Neural progenitor cell (in vitro differentiated cells): ENCODE measurements at regions not wholly inside any gene's neighbourhood (a gene's known extent, or its start where the extent isn't known, plus 50 kb on each side); places are given as distances from the start of the nearest gene placed in this dataset.

Experiments used
- DNase-seq: peaks from one replicate; pipeline ENCODE4 v3.0.0-alpha.2; 2016; ENCODE audit warnings: low spot score
- H2AFZ ChIP-seq: fragments of 200-600 bp; sonication (generic); replicated peaks from 2 replicates; pipeline ENCODE4 v1.6.1; 2016; ENCODE audit warnings: antibody characterized with exemption
- H3F3A ChIP-seq: fragments of 200-600 bp; sonication (generic); 2 replicates; pipeline ENCODE4 v1.6.1; 2016; ENCODE audit warnings: antibody characterized with exemption, low read depth
- H3K27ac ChIP-seq: fragments of 200-600 bp; sonication (generic); 2 replicates; pipeline ENCODE4 v1.5.1; 2016; ENCODE audit warnings: mild to moderate bottlenecking
- H3K27me3 ChIP-seq: fragments of 200-600 bp; sonication (generic); 2 replicates; pipeline ENCODE4 v1.6.1; 2016; ENCODE audit warnings: mild to moderate bottlenecking, moderate library complexity
- H3K36me3 ChIP-seq: fragments of 200-600 bp; sonication (generic); 2 replicates; pipeline ENCODE4 v1.5.1; 2016
- H3K4me1 ChIP-seq: fragments of 200-600 bp; sonication (generic); 2 replicates; pipeline ENCODE4 v1.6.1; 2016; ENCODE audit warnings: mixed run types
- H3K4me2 ChIP-seq: fragments of 200-600 bp; sonication (generic); 2 replicates; pipeline ENCODE4 v1.6.1; 2016
- H3K4me3 ChIP-seq: fragments of 200-600 bp; sonication (generic); 2 replicates; pipeline ENCODE4 v1.5.1; 2016
- H3K79me2 ChIP-seq: fragments of 200-600 bp; sonication (generic); 2 replicates; pipeline ENCODE4 v1.6.1; 2016; ENCODE audit warnings: low read depth
- H3K9ac ChIP-seq: fragments of 200-600 bp; sonication (generic); 2 replicates; pipeline ENCODE4 v1.6.1; 2016
- H3K9me3 ChIP-seq: fragments of 200-600 bp; sonication (generic); 2 replicates; pipeline ENCODE4 v1.5.1; 2016; ENCODE audit warnings: low read depth
- H4K20me1 ChIP-seq: fragments of 200-600 bp; sonication (generic); 2 replicates; pipeline ENCODE4 v1.6.1; 2016; ENCODE audit warnings: low read depth
- H3K27ac Mint-ChIP-seq: 3 replicates; pipeline ENCODE4 v1.8.0; 2021; ENCODE audit warnings: mixed read lengths
- H3K27me3 Mint-ChIP-seq: 2 replicates; pipeline ENCODE4 v1.8.0; 2022; ENCODE audit warnings: low read depth, mild to moderate bottlenecking, inconsistent platforms, moderate library complexity, mixed read lengths; ENCODE audit not compliant: insufficient read depth
- H3K36me3 Mint-ChIP-seq: 3 replicates; pipeline ENCODE4 v1.8.0; 2021; ENCODE audit warnings: mixed read lengths
- H3K4me1 Mint-ChIP-seq: 3 replicates; pipeline ENCODE4 v1.8.0; 2021; ENCODE audit warnings: mixed read lengths
- H3K4me3 Mint-ChIP-seq: 3 replicates; pipeline ENCODE4 v1.8.0; 2021; ENCODE audit warnings: mild to moderate bottlenecking, moderate library complexity, mixed read lengths
- H3K9me3 Mint-ChIP-seq: 3 replicates; pipeline ENCODE4 v1.8.0; 2020; ENCODE audit warnings: mixed read lengths
- EZH2 ChIP-seq: fragments of 200-600 bp; sonication (generic); IDR thresholded peaks from 2 replicates; pipeline ENCODE4 v1.6.1; 2017; ENCODE audit warnings: antibody characterized with exemption, mild to moderate bottlenecking, moderate library complexity
- EZH2phosphoT487 ChIP-seq: fragments of 200-600 bp; sonication (generic); IDR thresholded peaks from 2 replicates; pipeline ENCODE4 v1.6.1; 2017; ENCODE audit warnings: antibody characterized with exemption
- TF ChIP-seq, protein P1 (sequence below): fragments of 200-600 bp; sonication (generic); IDR thresholded peaks from 2 replicates; pipeline ENCODE4 v1.5.1; 2017; ENCODE audit warnings: antibody characterized with exemption, mild to moderate bottlenecking

DNA sequence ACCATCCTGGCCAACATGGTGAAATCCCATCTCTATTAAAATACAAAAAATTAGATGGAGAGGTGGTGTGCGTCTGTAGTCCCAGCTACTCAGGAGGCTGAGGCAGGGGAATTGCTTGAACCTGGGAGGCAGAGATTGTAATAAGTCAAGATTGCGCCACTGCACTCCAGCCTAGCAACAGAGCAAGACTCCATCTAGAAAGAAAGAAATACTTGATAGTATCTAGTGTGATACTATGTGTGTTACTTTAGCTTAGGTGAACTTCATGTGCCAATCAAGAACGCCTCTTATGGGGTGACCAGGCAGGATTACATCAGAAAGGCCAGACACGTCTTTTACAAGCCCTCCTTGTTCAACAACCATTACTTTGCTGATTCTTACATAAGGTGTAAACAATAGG lies 107.1 kb downstream of the TMEM170B start:
- Histone ChIP-seq H3K79me2 (no peaks in the 10 kb centered on the region), H3F3A (peaks cover 2% of the 10 kb centered on the region), H3K9me3 (peaks cover 2% of the 10 kb centered on the region), H3K9ac (no peak overlapping the region), H3K36me3 (no peaks in the 10 kb centered on the region), H3K4me3 (no peak overlapping the region), H3K4me1 (peaks cover 2% of the 10 kb centered on the region), H3K27me3 (no peaks in the 10 kb centered on the region), H3K4me2 (no peak overlapping the region), H3K27ac (no peak overlapping the region), H4K20me1 (no peaks in the 10 kb centered on the region), H2AFZ (no peak overlapping the region)
- peaks cover 5% of the 10 kb centered on the region for H3K36me3 Mint-ChIP-seq
- H3K27me3 Mint-ChIP-seq, result peaks cover 9% of the 10 kb centered on the region
- H3K4me1 Mint-ChIP-seq, result peaks cover 5% of the 10 kb centered on the region
- no peak overlapping the region for H3K27ac Mint-ChIP-seq
- H3K9me3 Mint-ChIP-seq, result peaks cover 33% of the 10 kb centered on the region
- no peak for DNase-seq
- H3K4me3 Mint-ChIP-seq, result no peak overlapping the region
- TF ChIP-seq EZH2, result no peak

DNA sequence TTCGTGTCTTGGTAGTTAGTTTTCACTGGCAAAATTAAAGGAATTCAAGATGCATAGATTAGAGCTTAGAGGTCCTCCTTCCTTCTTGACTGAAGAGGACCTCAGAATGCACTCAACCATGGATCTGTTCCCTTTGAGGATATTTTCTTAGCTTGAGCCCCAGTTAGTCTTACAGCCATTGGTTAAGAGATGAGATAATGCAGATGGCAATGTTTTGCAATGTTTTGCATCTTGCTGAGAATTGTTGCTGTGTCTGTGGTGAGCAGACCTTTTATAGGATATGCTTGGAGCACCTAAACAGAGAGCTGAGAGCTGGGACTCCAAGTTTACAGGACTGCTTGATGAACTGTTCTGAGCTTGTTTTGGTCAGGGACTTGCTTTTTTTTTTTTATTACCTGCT lies 107.5 kb downstream of the TMEM170B start:
- Mint-ChIP-seq H3K27ac (no peak overlapping the region), H3K4me1 (peaks cover 10% of the 10 kb centered on the region), H3K4me3 (no peak overlapping the region), H3K9me3 (peaks cover 33% of the 10 kb centered on the region), H3K27me3 (peaks cover 9% of the 10 kb centered on the region), H3K36me3 (peaks cover 5% of the 10 kb centered on the region)
- Histone ChIP-seq H3K27ac (no peak overlapping the region), H3K27me3 (no peaks in the 10 kb centered on the region), H4K20me1 (no peaks in the 10 kb centered on the region), H3K36me3 (no peaks in the 10 kb centered on the region), H3K79me2 (no peaks in the 10 kb centered on the region), H3K9ac (no peak overlapping the region), H3K4me2 (no peak overlapping the region), H3K9me3 (peaks cover 2% of the 10 kb centered on the region), H3K4me1 (peaks cover 6% of the 10 kb centered on the region), H3F3A (peaks cover 6% of the 10 kb centered on the region), H2AFZ (no peak overlapping the region), H3K4me3 (no peak overlapping the region)
- DNase-seq, result no peak
- TF ChIP-seq, protein P1, sequence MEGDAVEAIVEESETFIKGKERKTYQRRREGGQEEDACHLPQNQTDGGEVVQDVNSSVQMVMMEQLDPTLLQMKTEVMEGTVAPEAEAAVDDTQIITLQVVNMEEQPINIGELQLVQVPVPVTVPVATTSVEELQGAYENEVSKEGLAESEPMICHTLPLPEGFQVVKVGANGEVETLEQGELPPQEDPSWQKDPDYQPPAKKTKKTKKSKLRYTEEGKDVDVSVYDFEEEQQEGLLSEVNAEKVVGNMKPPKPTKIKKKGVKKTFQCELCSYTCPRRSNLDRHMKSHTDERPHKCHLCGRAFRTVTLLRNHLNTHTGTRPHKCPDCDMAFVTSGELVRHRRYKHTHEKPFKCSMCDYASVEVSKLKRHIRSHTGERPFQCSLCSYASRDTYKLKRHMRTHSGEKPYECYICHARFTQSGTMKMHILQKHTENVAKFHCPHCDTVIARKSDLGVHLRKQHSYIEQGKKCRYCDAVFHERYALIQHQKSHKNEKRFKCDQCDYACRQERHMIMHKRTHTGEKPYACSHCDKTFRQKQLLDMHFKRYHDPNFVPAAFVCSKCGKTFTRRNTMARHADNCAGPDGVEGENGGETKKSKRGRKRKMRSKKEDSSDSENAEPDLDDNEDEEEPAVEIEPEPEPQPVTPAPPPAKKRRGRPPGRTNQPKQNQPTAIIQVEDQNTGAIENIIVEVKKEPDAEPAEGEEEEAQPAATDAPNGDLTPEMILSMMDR, result no peak
- TF ChIP-seq EZH2, result no peak
- no peak for TF ChIP-seq EZH2phosphoT487

- Histone ChIP-seq H3K4me1 (peaks cover 22% of the 10 kb centered on the region), H3K27me3 (no peaks in the 10 kb centered on the region), H3K36me3 (no peaks in the 10 kb centered on the region), H3K4me3 (no peak overlapping the region), H3K4me2 (no peak overlapping the region), H3K27ac (no peak overlapping the region), H2AFZ (no peak overlapping the region), H4K20me1 (no peaks in the 10 kb centered on the region), H3F3A (peaks cover 23% of the 10 kb centered on the region), H3K79me2 (no peaks in the 10 kb centered on the region), H3K9me3 (peaks cover 2% of the 10 kb centered on the region), H3K9ac (no peak overlapping the region)
- Mint-ChIP-seq H3K9me3 (peaks cover 23% of the 10 kb centered on the region), H3K4me3 (peak overlapping the region; percentile 24), H3K27ac (no peak overlapping the region), H3K36me3 (peaks cover 3% of the 10 kb centered on the region), H3K4me1 (peaks cover 33% of the 10 kb centered on the region), H3K27me3 (peaks cover 3% of the 10 kb centered on the region)
- TF ChIP-seq EZH2phosphoT487 (no peak), EZH2 (no peak)
- TF ChIP-seq, protein P1, result no peak
- no peak for DNase-seq
These were observed 110.9 kb downstream of the TMEM170B start for GRCh38 chr6:11648436-11648775.

DNA sequence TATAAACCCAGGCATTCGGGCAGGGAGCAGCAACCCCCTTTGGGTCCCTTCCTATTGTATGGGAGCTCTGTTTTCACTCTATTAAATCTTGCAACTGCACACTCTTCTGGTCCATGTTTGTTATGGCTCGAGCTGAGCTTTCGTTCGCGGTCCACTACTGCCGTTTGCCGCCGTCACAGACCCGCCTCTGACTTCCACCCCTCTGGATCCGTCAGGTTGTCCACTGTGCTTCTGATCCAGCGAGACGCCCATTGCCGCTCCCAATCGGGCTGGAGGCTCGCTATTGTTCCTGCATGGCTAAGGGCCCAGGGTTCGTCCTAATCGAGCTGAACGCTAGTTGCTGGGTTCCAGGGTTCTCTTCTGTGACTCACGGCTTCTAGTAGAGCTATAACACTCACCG lies 111.3 kb downstream of the TMEM170B start:
- no peak overlapping the region for H3K27ac Mint-ChIP-seq
- no peaks in the 10 kb centered on the region for H4K20me1 ChIP-seq
- peaks cover 38% of the 10 kb centered on the region for H3K4me1 Mint-ChIP-seq
- H3K9me3 Mint-ChIP-seq, result peaks cover 23% of the 10 kb centered on the region
- no peaks in the 10 kb centered on the region for H3K27me3 ChIP-seq
- H3F3A ChIP-seq, result peaks cover 23% of the 10 kb centered on the region
- peaks cover 2% of the 10 kb centered on the region for H3K9me3 ChIP-seq
- DNase-seq, result no peak
- no peaks in the 10 kb centered on the region for H3K79me2 ChIP-seq
- no peak overlapping the region for H3K4me2 ChIP-seq
- H3K27ac ChIP-seq, result no peak overlapping the region
- peaks cover 22% of the 10 kb centered on the region for H3K4me1 ChIP-seq
- H2AFZ ChIP-seq, result no peak overlapping the region
- H3K36me3 Mint-ChIP-seq, result peaks cover 3% of the 10 kb centered on the region
- peaks cover 3% of the 10 kb centered on the region for H3K27me3 Mint-ChIP-seq
- no peak overlapping the region for H3K9ac ChIP-seq
- H3K36me3 ChIP-seq, result no peaks in the 10 kb centered on the region
- TF ChIP-seq EZH2phosphoT487 (no peak), EZH2 (no peak)
- TF ChIP-seq, protein P1, result no peak
- H3K4me3 ChIP-seq, result no peak overlapping the region
- H3K4me3 Mint-ChIP-seq, result no peak overlapping the region
